SK-N-SH treated with all-trans-retinoic acid at 6 μM for 48 hours (cell line): ENCODE measurements at regions not wholly inside any gene's neighbourhood (a gene's known extent, or its start where the extent isn't known, plus 50 kb on each side); places are given as distances from the start of the nearest gene placed in this dataset.

Experiments
- ARNTL ChIP-seq: fragments of 450-650 bp; formaldehyde crosslinking; IDR thresholded peaks from 2 replicates; pipeline ENCODE4 v1.5.0; 2020; ENCODE audit warnings: low read depth, mild to moderate bottlenecking, moderate library complexity, borderline replicate concordance
- BACH2 ChIP-seq: fragments of 250-450 bp; sonication (Bioruptor Pico); IDR thresholded peaks from 2 replicates; pipeline ENCODE4 v1.9.0; 2021; ENCODE audit warnings: mild to moderate bottlenecking, borderline replicate concordance
- RARB ChIP-seq: fragments of 250-450 bp; sonication (Bioruptor Pico); IDR thresholded peaks from 2 replicates; pipeline ENCODE4 v1.8.0; 2021; ENCODE audit warnings: mild to moderate bottlenecking, moderate library complexity
- SNAI2 ChIP-seq: fragments of 250-450 bp; sonication (Bioruptor Pico); IDR thresholded peaks from 2 replicates; pipeline ENCODE4 v1.5.0; 2020; ENCODE audit warnings: mild to moderate bottlenecking, moderate library complexity
- TCF4 ChIP-seq: fragments of 250-450 bp; sonication (Bioruptor Pico); IDR thresholded peaks from 2 replicates; pipeline ENCODE4 v1.8.0; 2021; ENCODE audit warnings: mild to moderate bottlenecking, moderate library complexity, borderline replicate concordance
- TOX ChIP-seq: fragments of 250-450 bp; sonication (Bioruptor Pico); IDR thresholded peaks from 2 replicates; pipeline ENCODE4 v1.8.0; 2021; ENCODE audit warnings: mild to moderate bottlenecking, moderate library complexity, borderline replicate concordance
- ZFP3 ChIP-seq: fragments of 250-450 bp; sonication (Bioruptor Pico); IDR thresholded peaks from 2 replicates; pipeline ENCODE4 v1.5.0; 2020; ENCODE audit warnings: mild to moderate bottlenecking, moderate library complexity
- ZFP30 ChIP-seq: fragments of 450-650 bp; formaldehyde crosslinking; IDR thresholded peaks from 2 replicates; pipeline ENCODE4 v1.5.0; 2022; ENCODE audit warnings: mild to moderate bottlenecking, moderate library complexity
- ZNF565 ChIP-seq: fragments of 450-650 bp; formaldehyde crosslinking; conservative IDR thresholded peaks from 2 replicates; pipeline ENCODE4 v1.5.0; 2020; ENCODE audit warnings: low read depth, mild to moderate bottlenecking, moderate library complexity
- ZNF70 ChIP-seq: fragments of 450-650 bp; formaldehyde crosslinking; IDR thresholded peaks from 2 replicates; pipeline ENCODE4 v1.5.0; 2020; ENCODE audit warnings: mild to moderate bottlenecking, moderate library complexity
- TF ChIP-seq, protein P1 (sequence below): fragments of 250-450 bp; sonication (Bioruptor Pico); IDR thresholded peaks from 2 replicates; pipeline ENCODE4 v1.8.0; 2020; ENCODE audit warnings: mild to moderate bottlenecking, moderate library complexity, borderline replicate concordance

GRCh38 chr10:36266923-36267322 is 624.8 kb upstream of the FZD8 start:
- TF ChIP-seq ZNF70 (CRISPR knock-in tag) (no peak), ZFP30 (CRISPR knock-in tag) (no peak), ZFP3 (no peak), TOX (no peak), ARNTL (CRISPR knock-in tag) (no peak), SNAI2 (CRISPR knock-in tag) (no peak), RARB (CRISPR knock-in tag) (no peak), TCF4 (CRISPR knock-in tag) (no peak), ZNF565 (no peak), BACH2 (CRISPR knock-in tag) (no peak)
- TF ChIP-seq, protein P1, sequence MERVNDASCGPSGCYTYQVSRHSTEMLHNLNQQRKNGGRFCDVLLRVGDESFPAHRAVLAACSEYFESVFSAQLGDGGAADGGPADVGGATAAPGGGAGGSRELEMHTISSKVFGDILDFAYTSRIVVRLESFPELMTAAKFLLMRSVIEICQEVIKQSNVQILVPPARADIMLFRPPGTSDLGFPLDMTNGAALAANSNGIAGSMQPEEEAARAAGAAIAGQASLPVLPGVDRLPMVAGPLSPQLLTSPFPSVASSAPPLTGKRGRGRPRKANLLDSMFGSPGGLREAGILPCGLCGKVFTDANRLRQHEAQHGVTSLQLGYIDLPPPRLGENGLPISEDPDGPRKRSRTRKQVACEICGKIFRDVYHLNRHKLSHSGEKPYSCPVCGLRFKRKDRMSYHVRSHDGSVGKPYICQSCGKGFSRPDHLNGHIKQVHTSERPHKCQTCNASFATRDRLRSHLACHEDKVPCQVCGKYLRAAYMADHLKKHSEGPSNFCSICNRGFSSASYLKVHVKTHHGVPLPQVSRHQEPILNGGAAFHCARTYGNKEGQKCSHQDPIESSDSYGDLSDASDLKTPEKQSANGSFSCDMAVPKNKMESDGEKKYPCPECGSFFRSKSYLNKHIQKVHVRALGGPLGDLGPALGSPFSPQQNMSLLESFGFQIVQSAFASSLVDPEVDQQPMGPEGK (CRISPR knock-in tag), result no peak
